Osteocyte (in vitro differentiated cells): ENCODE measurements at regions not wholly inside any gene's neighbourhood (a gene's known extent, or its start where the extent isn't known, plus 50 kb on each side); places are given as distances from the start of the nearest gene placed in this dataset.

Experiments
- DNase-seq: peaks from one replicate; pipeline ENCODE4 v3.0.0; 2021; ENCODE audit warnings: mixed read lengths; ENCODE audit not compliant: unreplicated experiment; ENCODE audit errors: extremely low spot score
- H3K27ac Mint-ChIP-seq: one replicate; pipeline ENCODE4 v1.8.0; 2021; ENCODE audit warnings: mild to moderate bottlenecking, mixed read lengths; ENCODE audit not compliant: unreplicated experiment
- H3K27me3 Mint-ChIP-seq: one replicate; pipeline ENCODE4 v1.8.0; 2021; ENCODE audit warnings: mixed read lengths; ENCODE audit not compliant: unreplicated experiment
- H3K36me3 Mint-ChIP-seq: one replicate; pipeline ENCODE4 v1.8.0; 2021; ENCODE audit warnings: mixed read lengths; ENCODE audit not compliant: unreplicated experiment
- H3K4me1 Mint-ChIP-seq: one replicate; pipeline ENCODE4 v1.8.0; 2021; ENCODE audit warnings: mixed read lengths; ENCODE audit not compliant: unreplicated experiment
- H3K4me3 Mint-ChIP-seq: one replicate; pipeline ENCODE4 v1.8.0; 2021; ENCODE audit warnings: mild to moderate bottlenecking, moderate library complexity, mixed read lengths; ENCODE audit not compliant: unreplicated experiment
- H3K9me3 Mint-ChIP-seq: one replicate; pipeline ENCODE4 v1.8.0; 2021; ENCODE audit warnings: mixed read lengths; ENCODE audit not compliant: unreplicated experiment
- TF ChIP-seq, protein P1 (sequence below): fragments of 200-600 bp; sonication (generic); IDR thresholded peaks from 2 replicates; pipeline ENCODE4 v1.5.0; 2021; ENCODE audit warnings: antibody characterized with exemption, mild to moderate bottlenecking, moderate library complexity

DNA sequence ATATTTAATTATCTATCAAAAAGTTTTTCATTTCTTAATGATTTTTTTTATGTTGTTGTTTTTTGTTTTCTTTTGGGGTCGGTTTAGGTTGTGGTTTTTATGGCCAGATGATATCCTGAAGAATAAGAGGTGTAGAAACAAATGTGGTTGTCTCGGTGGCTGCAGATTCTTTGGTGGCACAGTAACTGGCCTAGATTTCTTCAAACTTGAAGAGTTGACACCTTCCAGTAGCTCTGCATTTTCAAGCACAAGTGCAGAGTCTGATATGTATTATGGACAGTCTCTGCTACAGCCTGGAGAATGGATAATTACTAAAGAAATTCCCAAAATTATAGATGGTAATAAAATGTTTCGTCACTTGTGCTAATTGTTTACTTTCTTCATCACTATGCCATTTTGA lies 82.6 kb downstream of the BLTP1 start:
- H3K4me3 Mint-ChIP-seq, result no peak overlapping the region
- no peaks in the 10 kb centered on the region for H3K9me3 Mint-ChIP-seq
- H3K27me3 Mint-ChIP-seq, result no peaks in the 10 kb centered on the region
- TF ChIP-seq, protein P1, sequence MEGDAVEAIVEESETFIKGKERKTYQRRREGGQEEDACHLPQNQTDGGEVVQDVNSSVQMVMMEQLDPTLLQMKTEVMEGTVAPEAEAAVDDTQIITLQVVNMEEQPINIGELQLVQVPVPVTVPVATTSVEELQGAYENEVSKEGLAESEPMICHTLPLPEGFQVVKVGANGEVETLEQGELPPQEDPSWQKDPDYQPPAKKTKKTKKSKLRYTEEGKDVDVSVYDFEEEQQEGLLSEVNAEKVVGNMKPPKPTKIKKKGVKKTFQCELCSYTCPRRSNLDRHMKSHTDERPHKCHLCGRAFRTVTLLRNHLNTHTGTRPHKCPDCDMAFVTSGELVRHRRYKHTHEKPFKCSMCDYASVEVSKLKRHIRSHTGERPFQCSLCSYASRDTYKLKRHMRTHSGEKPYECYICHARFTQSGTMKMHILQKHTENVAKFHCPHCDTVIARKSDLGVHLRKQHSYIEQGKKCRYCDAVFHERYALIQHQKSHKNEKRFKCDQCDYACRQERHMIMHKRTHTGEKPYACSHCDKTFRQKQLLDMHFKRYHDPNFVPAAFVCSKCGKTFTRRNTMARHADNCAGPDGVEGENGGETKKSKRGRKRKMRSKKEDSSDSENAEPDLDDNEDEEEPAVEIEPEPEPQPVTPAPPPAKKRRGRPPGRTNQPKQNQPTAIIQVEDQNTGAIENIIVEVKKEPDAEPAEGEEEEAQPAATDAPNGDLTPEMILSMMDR, result no peak
- H3K36me3 Mint-ChIP-seq, result peaks cover 34% of the 10 kb centered on the region
- no peaks in the 10 kb centered on the region for H3K4me1 Mint-ChIP-seq
- H3K27ac Mint-ChIP-seq, result no peak overlapping the region
- no peak for DNase-seq

DNA sequence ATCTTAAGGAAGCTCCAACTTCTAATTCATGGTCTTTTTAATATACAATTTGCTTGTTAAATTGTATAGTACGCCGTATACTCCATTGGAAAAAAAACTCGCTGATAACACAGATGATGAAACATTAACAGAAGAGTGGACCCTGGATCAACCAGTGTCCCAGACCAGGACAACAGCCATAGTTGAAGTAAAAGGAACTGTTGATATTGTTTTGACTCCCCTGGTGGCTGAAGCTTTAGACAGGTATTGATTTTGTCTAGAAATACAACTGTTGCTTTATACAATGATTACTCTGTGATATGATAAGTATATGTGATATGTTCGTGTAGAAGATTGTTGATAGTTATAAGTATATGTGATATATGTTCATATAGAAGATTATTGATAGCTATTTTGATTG lies 91.7 kb downstream of the BLTP1 start:
- H3K27me3 Mint-ChIP-seq, result no peaks in the 10 kb centered on the region
- TF ChIP-seq, protein P1, result no peak
- H3K4me3 Mint-ChIP-seq, result no peak overlapping the region
- H3K4me1 Mint-ChIP-seq, result no peaks in the 10 kb centered on the region
- no peak for DNase-seq
- no peak overlapping the region for H3K27ac Mint-ChIP-seq
- H3K9me3 Mint-ChIP-seq, result no peaks in the 10 kb centered on the region
- peaks cover 40% of the 10 kb centered on the region for H3K36me3 Mint-ChIP-seq

DNA sequence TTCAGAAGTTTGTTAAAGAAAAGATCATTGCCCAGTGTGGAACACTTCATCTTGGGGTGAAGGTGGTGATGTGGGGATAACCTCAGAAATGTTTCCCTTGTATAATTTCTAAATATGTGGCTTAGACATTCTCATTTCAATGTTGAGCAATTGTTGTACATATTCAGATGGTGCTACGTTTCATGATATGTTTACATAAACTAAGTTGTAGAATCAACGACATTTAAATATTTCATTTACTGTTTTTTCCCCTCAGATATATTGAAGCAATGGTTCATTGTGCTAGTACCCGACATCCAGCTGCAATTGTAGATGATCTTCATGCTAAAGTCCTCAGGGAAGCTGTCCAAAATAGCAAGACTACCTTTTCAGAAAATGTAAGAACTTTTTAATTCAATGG lies 92.6 kb downstream of the BLTP1 start:
- TF ChIP-seq, protein P1, result no peak
- H3K27ac Mint-ChIP-seq, result no peak overlapping the region
- no peaks in the 10 kb centered on the region for H3K27me3 Mint-ChIP-seq
- H3K36me3 Mint-ChIP-seq, result peaks cover 40% of the 10 kb centered on the region
- H3K4me1 Mint-ChIP-seq, result no peaks in the 10 kb centered on the region
- no peak overlapping the region for H3K4me3 Mint-ChIP-seq
- H3K9me3 Mint-ChIP-seq, result no peaks in the 10 kb centered on the region
- DNase-seq, result no peak

DNA sequence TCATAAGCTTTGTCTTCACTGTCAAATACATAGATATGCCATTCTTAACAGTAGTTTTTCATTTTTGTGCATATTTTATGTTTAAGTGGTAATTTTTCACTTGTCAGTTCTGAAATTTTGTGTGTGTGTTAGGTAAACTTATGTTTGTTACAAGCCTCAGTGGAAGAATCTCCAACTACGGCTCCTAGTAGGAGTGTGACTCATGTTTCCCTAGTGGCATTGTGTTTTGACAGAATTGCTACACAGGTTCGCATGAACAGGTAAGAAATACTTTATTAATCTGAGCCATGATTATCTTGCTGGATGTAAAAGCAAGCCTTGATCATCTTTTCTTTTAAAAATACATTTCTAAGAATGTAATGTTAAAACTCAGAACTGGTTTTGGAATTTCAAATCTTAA lies 94.4 kb downstream of the BLTP1 start:
- Mint-ChIP-seq H3K9me3 (no peaks in the 10 kb centered on the region), H3K4me3 (no peak overlapping the region), H3K27ac (no peak overlapping the region), H3K36me3 (peaks cover 34% of the 10 kb centered on the region), H3K4me1 (no peaks in the 10 kb centered on the region), H3K27me3 (no peaks in the 10 kb centered on the region)
- DNase-seq, result no peak
- TF ChIP-seq, protein P1, result no peak

DNA sequence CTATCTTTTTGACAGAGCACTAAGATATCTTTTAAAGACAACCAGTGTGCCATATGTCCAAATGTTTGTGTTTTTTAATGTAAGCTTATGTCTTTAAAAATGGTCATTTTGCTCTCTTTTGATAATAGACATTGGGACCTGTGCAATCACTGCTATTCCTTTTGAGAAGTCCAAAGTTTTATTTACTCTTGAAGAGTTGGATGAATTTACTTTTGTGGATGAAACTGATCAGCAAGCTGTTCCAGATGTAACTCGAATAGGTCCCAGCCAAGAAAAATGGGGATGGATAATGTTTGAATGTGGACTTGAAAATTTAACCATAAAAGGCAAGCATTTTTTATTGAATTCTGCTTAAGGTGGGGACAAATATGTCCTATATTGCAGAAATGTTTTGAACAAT lies 97.2 kb downstream of the BLTP1 start:
- TF ChIP-seq, protein P1, result no peak
- peaks cover 51% of the 10 kb centered on the region for H3K36me3 Mint-ChIP-seq

More for the DNA sequence above, 97.2 kb downstream of the BLTP1 start:
- no peak for DNase-seq
- Mint-ChIP-seq H3K4me1 (no peaks in the 10 kb centered on the region), H3K9me3 (no peaks in the 10 kb centered on the region), H3K27me3 (no peaks in the 10 kb centered on the region), H3K4me3 (no peak overlapping the region), H3K27ac (no peak overlapping the region)
